SK-N-MC (cell line): ENCODE measurements at regions not wholly inside any gene's neighbourhood (a gene's known extent, or its start where the extent isn't known, plus 50 kb on each side); places are given as distances from the start of the nearest gene placed in this dataset.

ENCODE experiments used
- EZH2 ChIP-seq: fragments of 200-600 bp; sonication (generic); IDR thresholded peaks from one replicate; pipeline ENCODE4 v1.6.1; 2017; ENCODE audit warnings: antibody characterized with exemption
- FOXP2 ChIP-seq: optimal IDR thresholded peaks from 2 replicates; pipeline ENCODE3; 2011; ENCODE audit warnings: mild to moderate bottlenecking, moderate library complexity; ENCODE audit not compliant: insufficient read depth; ENCODE audit errors: extremely low read length, control extremely low read depth
- POLR2AphosphoS5 ChIP-seq: IDR thresholded peaks from 2 replicates; pipeline ENCODE4 v1.6.1; 2012; ENCODE audit warnings: mild to moderate bottlenecking, low read depth, low read length, borderline replicate concordance

DNA sequence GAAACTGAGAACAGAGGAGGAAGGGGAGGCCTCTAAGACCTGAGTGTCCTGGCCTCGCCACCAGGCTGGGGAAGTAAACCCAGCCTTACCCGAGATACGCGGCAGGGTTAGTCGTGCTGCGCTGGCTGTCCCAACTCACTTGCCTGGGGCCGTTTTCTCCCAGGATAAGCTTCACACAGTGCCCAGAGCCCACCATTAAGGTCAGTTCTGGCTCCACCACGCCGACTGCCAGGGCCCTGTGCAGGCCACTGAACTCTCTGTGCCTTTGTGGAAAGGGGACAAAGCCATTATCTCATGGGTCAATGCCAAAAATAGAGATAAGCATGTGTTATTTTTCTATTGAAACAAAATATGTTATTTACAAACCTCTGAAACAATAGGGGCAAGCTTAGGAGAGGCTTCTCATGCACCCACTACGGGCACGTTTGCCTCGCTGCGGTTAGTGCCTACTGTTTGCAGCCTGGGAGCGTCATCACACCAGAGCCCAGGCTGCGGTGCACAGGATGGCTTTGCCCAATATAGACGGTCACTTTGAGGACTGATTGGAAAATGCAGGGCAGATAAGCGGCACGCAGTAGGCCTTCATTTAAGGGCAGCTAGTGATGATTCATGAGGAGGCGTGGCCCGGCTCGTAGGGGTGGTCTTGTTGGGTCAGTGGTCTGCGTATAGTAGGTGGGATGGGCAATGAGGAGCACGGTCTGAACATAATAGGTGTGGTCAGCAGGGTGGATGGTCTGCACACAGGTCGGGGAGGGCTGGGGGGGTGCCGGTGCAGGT is 242.1 kb downstream of the GLI2 start:
- TF ChIP-seq POLR2AphosphoS5, result no peak
- TF ChIP-seq FOXP2, result no peak
- no peak for TF ChIP-seq EZH2
